ENCODE measurements at regions not wholly inside any gene's neighbourhood (a gene's known extent, or its start where the extent isn't known, plus 50 kb on each side); places are given as distances from the start of the nearest gene placed in this dataset.

GRCh38 chr4:97349468-97350186, 793.6 kb downstream of the STPG2 start:
- Mint-ChIP-seq H3K27ac (no peak overlapping the region), H3K4me3 (no peak overlapping the region), H3K36me3 (no peaks in the 10 kb centered on the region), H3K4me1 (no peaks in the 10 kb centered on the region), H3K9me3 (no peaks in the 10 kb centered on the region), H3K27me3 (no peaks in the 10 kb centered on the region)
- ATAC-seq (ENCODE audit: low read depth) (no peak), DNase-seq (no peak)
- POLR2A ChIA-PET = no interaction called here

GRCh38 chr4:97353876-97354275, 789.4 kb downstream of the STPG2 start:
- ATAC-seq (ENCODE audit: low read depth) (no peak), DNase-seq (no peak)
- no peak overlapping the region for H3K4me3 Mint-ChIP-seq
- no peaks in the 10 kb centered on the region for H3K27me3 Mint-ChIP-seq
- H3K36me3 Mint-ChIP-seq = no peaks in the 10 kb centered on the region
- H3K4me1 Mint-ChIP-seq = no peaks in the 10 kb centered on the region
- H3K9me3 Mint-ChIP-seq = peaks cover 8% of the 10 kb centered on the region
- POLR2A ChIA-PET = no interaction called here
- no peak overlapping the region for H3K27ac Mint-ChIP-seq

- Mint-ChIP-seq H3K9me3 (peaks cover 14% of the 10 kb centered on the region), H3K27ac (no peak overlapping the region), H3K4me3 (no peak overlapping the region), H3K36me3 (no peaks in the 10 kb centered on the region), H3K4me1 (no peaks in the 10 kb centered on the region), H3K27me3 (no peaks in the 10 kb centered on the region)
- POLR2A ChIA-PET = no interaction called here
- no peak for ATAC-seq (ENCODE audit: low read depth)
- no peak for DNase-seq
Measured at GRCh38 chr4:97359826-97360225, 783.5 kb downstream of the STPG2 start.

GRCh38 chr4:97360733-97361132, 782.5 kb downstream of the STPG2 start:
- ATAC-seq (ENCODE audit: low read depth) = no peak
- H3K4me3 Mint-ChIP-seq = no peak overlapping the region
- H3K27me3 Mint-ChIP-seq = no peaks in the 10 kb centered on the region
- no peak overlapping the region for H3K27ac Mint-ChIP-seq
- H3K4me1 Mint-ChIP-seq = no peaks in the 10 kb centered on the region
- no peak for DNase-seq
- POLR2A ChIA-PET = no interaction called here
- peaks cover 14% of the 10 kb centered on the region for H3K9me3 Mint-ChIP-seq
- no peaks in the 10 kb centered on the region for H3K36me3 Mint-ChIP-seq

- peaks cover 4% of the 10 kb centered on the region for H3K9me3 Mint-ChIP-seq
- DNase-seq = no peak
- H3K4me1 Mint-ChIP-seq = no peaks in the 10 kb centered on the region
- ATAC-seq (ENCODE audit: low read depth) = no peak
- no peaks in the 10 kb centered on the region for H3K27me3 Mint-ChIP-seq
- POLR2A ChIA-PET = no interaction called here
- H3K27ac Mint-ChIP-seq = no peak overlapping the region
- no peaks in the 10 kb centered on the region for H3K36me3 Mint-ChIP-seq
- H3K4me3 Mint-ChIP-seq = no peak overlapping the region
Measured at GRCh38 chr4:97367878-97368277, 775.4 kb downstream of the STPG2 start.

- no peak for DNase-seq
- no peaks in the 10 kb centered on the region for H3K4me1 Mint-ChIP-seq
- POLR2A ChIA-PET = no interaction called here
Measured at GRCh38 chr4:97370568-97370967, 772.7 kb downstream of the STPG2 start.

GRCh38 chr4:97374526-97374925, 768.8 kb downstream of the STPG2 start:
- Mint-ChIP-seq H3K27me3 (no peaks in the 10 kb centered on the region), H3K27ac (no peak overlapping the region), H3K4me3 (no peak overlapping the region), H3K9me3 (no peaks in the 10 kb centered on the region), H3K36me3 (no peaks in the 10 kb centered on the region), H3K4me1 (no peaks in the 10 kb centered on the region)
- DNase-seq (no peak), ATAC-seq (ENCODE audit: low read depth) (no peak)
- POLR2A ChIA-PET = no interaction called here

More at GRCh38 chr4:97370568-97370967, 772.7 kb downstream of the STPG2 start:
- no peaks in the 10 kb centered on the region for H3K36me3 Mint-ChIP-seq
- no peaks in the 10 kb centered on the region for H3K9me3 Mint-ChIP-seq
- no peak overlapping the region for H3K27ac Mint-ChIP-seq
- H3K4me3 Mint-ChIP-seq = no peak overlapping the region
- no peaks in the 10 kb centered on the region for H3K27me3 Mint-ChIP-seq
- no peak for ATAC-seq (ENCODE audit: low read depth)

GRCh38 chr4:97386969-97387368, 756.3 kb downstream of the STPG2 start:
- H3K9me3 Mint-ChIP-seq = no peaks in the 10 kb centered on the region
- no peak for ATAC-seq (ENCODE audit: low read depth)
- H3K27ac Mint-ChIP-seq = no peak overlapping the region
- H3K27me3 Mint-ChIP-seq = no peaks in the 10 kb centered on the region
- H3K4me1 Mint-ChIP-seq = no peaks in the 10 kb centered on the region
- POLR2A ChIA-PET = no interaction called here
- no peaks in the 10 kb centered on the region for H3K36me3 Mint-ChIP-seq
- H3K4me3 Mint-ChIP-seq = no peak overlapping the region
- DNase-seq = no peak

GRCh38 chr4:97394653-97395052, 748.6 kb downstream of the STPG2 start:
- H3K4me3 Mint-ChIP-seq = no peak overlapping the region
- no peak overlapping the region for H3K27ac Mint-ChIP-seq
- POLR2A ChIA-PET = no interaction called here
- ATAC-seq (ENCODE audit: low read depth) = no peak
- no peak for DNase-seq
- H3K9me3 Mint-ChIP-seq = peaks cover 3% of the 10 kb centered on the region
- no peaks in the 10 kb centered on the region for H3K4me1 Mint-ChIP-seq
- no peaks in the 10 kb centered on the region for H3K36me3 Mint-ChIP-seq
- no peaks in the 10 kb centered on the region for H3K27me3 Mint-ChIP-seq

- no peaks in the 10 kb centered on the region for H3K27me3 Mint-ChIP-seq
- H3K4me3 Mint-ChIP-seq = no peak overlapping the region
- DNase-seq (no peak), ATAC-seq (ENCODE audit: low read depth) (no peak)
- H3K9me3 Mint-ChIP-seq = peaks cover 4% of the 10 kb centered on the region
- POLR2A ChIA-PET = no interaction called here
- H3K27ac Mint-ChIP-seq = no peak overlapping the region
- no peaks in the 10 kb centered on the region for H3K4me1 Mint-ChIP-seq
- no peaks in the 10 kb centered on the region for H3K36me3 Mint-ChIP-seq
Measured at GRCh38 chr4:97396097-97396496, 747.2 kb downstream of the STPG2 start.

- Mint-ChIP-seq H3K27me3 (no peaks in the 10 kb centered on the region), H3K4me3 (no peak overlapping the region), H3K9me3 (peaks cover 5% of the 10 kb centered on the region), H3K27ac (no peak overlapping the region), H3K36me3 (no peaks in the 10 kb centered on the region), H3K4me1 (no peaks in the 10 kb centered on the region)
- POLR2A ChIA-PET = no interaction called here
- ATAC-seq (ENCODE audit: low read depth) (no peak), DNase-seq (no peak)
Measured at GRCh38 chr4:97396605-97397004, 746.7 kb downstream of the STPG2 start.

GRCh38 chr4:97404876-97405523, 738.3 kb downstream of the STPG2 start:
- H3K27ac Mint-ChIP-seq = no peak overlapping the region
- DNase-seq (no peak), ATAC-seq (ENCODE audit: low read depth) (no peak)
- H3K27me3 Mint-ChIP-seq = no peaks in the 10 kb centered on the region
- no peaks in the 10 kb centered on the region for H3K36me3 Mint-ChIP-seq
- POLR2A ChIA-PET = no interaction called here
- no peaks in the 10 kb centered on the region for H3K4me1 Mint-ChIP-seq
- H3K4me3 Mint-ChIP-seq = no peak overlapping the region
- peaks cover 8% of the 10 kb centered on the region for H3K9me3 Mint-ChIP-seq

GRCh38 chr4:97411356-97411755, 731.9 kb downstream of the STPG2 start:
- Mint-ChIP-seq H3K27ac (no peak overlapping the region), H3K27me3 (no peaks in the 10 kb centered on the region), H3K36me3 (no peaks in the 10 kb centered on the region), H3K4me1 (no peaks in the 10 kb centered on the region), H3K9me3 (peaks cover 4% of the 10 kb centered on the region), H3K4me3 (no peak overlapping the region)
- DNase-seq (no peak), ATAC-seq (ENCODE audit: low read depth) (no peak)
- POLR2A ChIA-PET = no interaction called here

GRCh38 chr4:97412331-97412730, 730.9 kb downstream of the STPG2 start:
- H3K36me3 Mint-ChIP-seq = no peaks in the 10 kb centered on the region
- POLR2A ChIA-PET = no interaction called here
- H3K4me1 Mint-ChIP-seq = no peaks in the 10 kb centered on the region
- DNase-seq = no peak
- H3K4me3 Mint-ChIP-seq = no peak overlapping the region
- no peaks in the 10 kb centered on the region for H3K27me3 Mint-ChIP-seq
- no peak for ATAC-seq (ENCODE audit: low read depth)
- no peak overlapping the region for H3K27ac Mint-ChIP-seq
- peaks cover 4% of the 10 kb centered on the region for H3K9me3 Mint-ChIP-seq

Measured in activated naive CD8-positive, alpha-beta T cell treated with anti-CD3 and anti-CD28 coated beads, Interleukin-2, amount 10 ng/mL, durations not matched to agents 7 days and 5 days (primary cell).